GM23338 (cell line): ENCODE measurements at regions not wholly inside any gene's neighbourhood (a gene's known extent, or its start where the extent isn't known, plus 50 kb on each side); places are given as distances from the start of the nearest gene placed in this dataset.

Source experiments
- ATAC-seq: fragments of 200-7000 bp; cut with Tn5 transposase; 3 replicates; pipeline ENCODE4 v1.9.1; 2020
- DNase-seq: peaks from one replicate; pipeline ENCODE4 v3.0.0-alpha.2; 2015; ENCODE audit warnings: low spot score
- H2AFZ ChIP-seq: fragments of 200-600 bp; sonication (generic); 2 replicates; pipeline ENCODE4 v1.8.0; 2016; ENCODE audit warnings: antibody characterized with exemption, mild to moderate bottlenecking, moderate library complexity
- H3F3A ChIP-seq: fragments of 200-600 bp; sonication (generic); replicated peaks from 2 replicates; pipeline ENCODE4 v1.8.0; 2017; ENCODE audit warnings: antibody characterized with exemption, mixed run types, low read depth
- H3K27ac ChIP-seq: fragments of 200-600 bp; sonication (generic); 2 replicates; pipeline ENCODE4 v1.6.1; 2016; ENCODE audit warnings: low read depth
- H3K27me3 ChIP-seq: fragments of 200-600 bp; sonication (generic); 2 replicates; pipeline ENCODE4 v1.8.0; 2016; ENCODE audit warnings: mild to moderate bottlenecking, mixed run types, moderate library complexity; ENCODE audit not compliant: insufficient read depth
- H3K36me3 ChIP-seq: fragments of 200-600 bp; sonication (generic); 2 replicates; pipeline ENCODE4 v1.8.0; 2016; ENCODE audit warnings: mild to moderate bottlenecking; ENCODE audit not compliant: insufficient read depth
- H3K4me1 ChIP-seq: fragments of 200-600 bp; sonication (generic); 2 replicates; pipeline ENCODE4 v1.8.0; 2016; ENCODE audit warnings: mild to moderate bottlenecking, moderate library complexity; ENCODE audit not compliant: insufficient read depth
- H3K4me2 ChIP-seq: fragments of 200-600 bp; sonication (generic); 2 replicates; pipeline ENCODE4 v1.7.1; 2017; ENCODE audit warnings: mixed run types
- H3K4me3 ChIP-seq: fragments of 200-600 bp; sonication (generic); 2 replicates; pipeline ENCODE4 v1.6.1; 2016; ENCODE audit warnings: mixed run types
- H3K79me2 ChIP-seq: fragments of 200-600 bp; sonication (generic); replicated peaks from 2 replicates; pipeline ENCODE4 v1.8.0; 2017; ENCODE audit warnings: mild to moderate bottlenecking; ENCODE audit not compliant: insufficient read depth
- H3K9me2 ChIP-seq: fragments of 200-600 bp; sonication (generic); 2 replicates; pipeline ENCODE4 v1.8.0; 2017; ENCODE audit not compliant: insufficient read depth
- H4K20me1 ChIP-seq: fragments of 200-600 bp; sonication (generic); replicated peaks from 2 replicates; pipeline ENCODE4 v1.8.0; 2017; ENCODE audit warnings: mild to moderate bottlenecking; ENCODE audit not compliant: insufficient read depth
- H3K27ac Mint-ChIP-seq: 2 replicates; pipeline ENCODE4 v1.8.0; 2020; ENCODE audit warnings: inconsistent platforms, mild to moderate bottlenecking, moderate library complexity, mixed read lengths
- H3K27me3 Mint-ChIP-seq: 3 replicates; pipeline ENCODE4 v1.8.0; 2022; ENCODE audit warnings: low read depth, mild to moderate bottlenecking, moderate library complexity, mixed read lengths, inconsistent platforms; ENCODE audit not compliant: insufficient read depth, poor library complexity
- H3K36me3 Mint-ChIP-seq: 3 replicates; pipeline ENCODE4 v1.8.0; 2021; ENCODE audit warnings: low read depth, mild to moderate bottlenecking, inconsistent platforms, moderate library complexity, mixed read lengths
- H3K4me1 Mint-ChIP-seq: 3 replicates; pipeline ENCODE4 v1.8.0; 2020; ENCODE audit warnings: mild to moderate bottlenecking, inconsistent platforms, mixed read lengths
- H3K4me3 Mint-ChIP-seq: 3 replicates; pipeline ENCODE4 v1.8.0; 2021; ENCODE audit warnings: moderate library complexity, mild to moderate bottlenecking, inconsistent platforms, mixed read lengths
- H3K9me3 Mint-ChIP-seq: 3 replicates; pipeline ENCODE4 v1.8.0; 2020; ENCODE audit warnings: moderate library complexity, mild to moderate bottlenecking, inconsistent platforms, mixed read lengths
- CTCF ChIP-seq, 2 experiments: fragments of 200-600 bp in 1 of 2; sonication (generic) in 1 of 2; conservative IDR thresholded peaks; 2 replicates each; pipeline versions ENCODE4 v1.5.1 to v1.6.1; 2016 to 2017; ENCODE audit warnings: antibody characterized with exemption in 2 of 2, low read depth in 2 of 2, mild to moderate bottlenecking in 2 of 2, moderate library complexity in 1 of 2
- POLR2AphosphoS5 ChIP-seq: IDR thresholded peaks from 2 replicates; pipeline ENCODE4 v1.6.1; 2016; ENCODE audit warnings: antibody characterized with exemption, low read depth
- STAT1 ChIP-seq: IDR thresholded peaks from one replicate; pipeline ENCODE4 v1.6.1; 2016; ENCODE audit warnings: antibody characterized with exemption; ENCODE audit not compliant: unreplicated experiment
- ZNF114 ChIP-seq: fragments of 250-450 bp; sonication (Bioruptor Pico); IDR thresholded peaks from 2 replicates; pipeline ENCODE4 v1.5.0; 2020; ENCODE audit warnings: mild to moderate bottlenecking, moderate library complexity
- ZNF331 ChIP-seq: fragments of 250-450 bp; sonication (Bioruptor Pico); IDR thresholded peaks from 2 replicates; pipeline ENCODE4 v1.5.0; 2020; ENCODE audit warnings: low read depth, mild to moderate bottlenecking, moderate library complexity
- ZNF462 ChIP-seq: fragments of 250-450 bp; sonication (Bioruptor Pico); IDR thresholded peaks from 2 replicates; pipeline ENCODE4 v1.5.0; 2020; ENCODE audit warnings: mild to moderate bottlenecking, moderate library complexity
- TF ChIP-seq, protein P1 (sequence below): IDR thresholded peaks from one replicate; pipeline ENCODE4 v1.6.1; 2018; ENCODE audit warnings: antibody characterized with exemption; ENCODE audit not compliant: unreplicated experiment

DNA sequence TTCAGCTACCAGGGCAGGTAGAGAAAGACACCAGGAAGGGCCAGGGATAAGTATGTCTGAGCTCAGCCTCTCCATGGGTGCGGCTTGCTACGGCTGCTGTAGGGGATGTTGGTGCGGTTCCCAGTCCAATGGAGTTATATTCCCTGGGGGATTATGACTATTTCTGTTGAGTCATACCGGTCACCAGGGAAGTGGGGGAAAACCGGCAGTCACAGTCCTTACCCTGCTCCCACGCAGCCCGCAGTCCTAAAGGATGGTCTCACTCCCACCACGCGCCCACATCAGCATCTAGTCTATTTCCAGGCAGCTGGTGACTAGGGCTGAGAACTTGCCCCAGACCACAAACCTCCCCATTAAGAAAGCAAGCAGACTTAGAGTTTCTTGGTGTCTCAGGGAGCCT, 191.6 kb downstream of the VEGFC start:
- Mint-ChIP-seq H3K27me3 (no peaks in the 10 kb centered on the region), H3K27ac (no peak overlapping the region; the same call in 1 of the 2 replicates), H3K4me3 (no peak overlapping the region), H3K36me3 (no peaks in the 10 kb centered on the region), H3K9me3 (no peaks in the 10 kb centered on the region), H3K4me1 (no peaks in the 10 kb centered on the region)
- Histone ChIP-seq H3K27ac (no peak overlapping the region), H3K36me3 (no peaks in the 10 kb centered on the region), H3K79me2 (no peaks in the 10 kb centered on the region), H3K4me1 (no peaks in the 10 kb centered on the region), H3K4me2 (no peak overlapping the region), H3K9me2 (no peaks in the 10 kb centered on the region), H3K27me3 (no peaks in the 10 kb centered on the region), H3K4me3 (no peak overlapping the region), H2AFZ (no peak overlapping the region), H4K20me1 (no peaks in the 10 kb centered on the region), H3F3A (no peaks in the 10 kb centered on the region)
- ATAC-seq: no peak
- TF ChIP-seq ZNF114 (no peak), ZNF331 (CRISPR knock-in tag) (no peak), STAT1 (no peak), CTCF (conservative IDR thresholded peaks at IDR 0.05; ENCODE audit: low read depth in 2 of 2) (no peak)
- TF ChIP-seq, protein P1, sequence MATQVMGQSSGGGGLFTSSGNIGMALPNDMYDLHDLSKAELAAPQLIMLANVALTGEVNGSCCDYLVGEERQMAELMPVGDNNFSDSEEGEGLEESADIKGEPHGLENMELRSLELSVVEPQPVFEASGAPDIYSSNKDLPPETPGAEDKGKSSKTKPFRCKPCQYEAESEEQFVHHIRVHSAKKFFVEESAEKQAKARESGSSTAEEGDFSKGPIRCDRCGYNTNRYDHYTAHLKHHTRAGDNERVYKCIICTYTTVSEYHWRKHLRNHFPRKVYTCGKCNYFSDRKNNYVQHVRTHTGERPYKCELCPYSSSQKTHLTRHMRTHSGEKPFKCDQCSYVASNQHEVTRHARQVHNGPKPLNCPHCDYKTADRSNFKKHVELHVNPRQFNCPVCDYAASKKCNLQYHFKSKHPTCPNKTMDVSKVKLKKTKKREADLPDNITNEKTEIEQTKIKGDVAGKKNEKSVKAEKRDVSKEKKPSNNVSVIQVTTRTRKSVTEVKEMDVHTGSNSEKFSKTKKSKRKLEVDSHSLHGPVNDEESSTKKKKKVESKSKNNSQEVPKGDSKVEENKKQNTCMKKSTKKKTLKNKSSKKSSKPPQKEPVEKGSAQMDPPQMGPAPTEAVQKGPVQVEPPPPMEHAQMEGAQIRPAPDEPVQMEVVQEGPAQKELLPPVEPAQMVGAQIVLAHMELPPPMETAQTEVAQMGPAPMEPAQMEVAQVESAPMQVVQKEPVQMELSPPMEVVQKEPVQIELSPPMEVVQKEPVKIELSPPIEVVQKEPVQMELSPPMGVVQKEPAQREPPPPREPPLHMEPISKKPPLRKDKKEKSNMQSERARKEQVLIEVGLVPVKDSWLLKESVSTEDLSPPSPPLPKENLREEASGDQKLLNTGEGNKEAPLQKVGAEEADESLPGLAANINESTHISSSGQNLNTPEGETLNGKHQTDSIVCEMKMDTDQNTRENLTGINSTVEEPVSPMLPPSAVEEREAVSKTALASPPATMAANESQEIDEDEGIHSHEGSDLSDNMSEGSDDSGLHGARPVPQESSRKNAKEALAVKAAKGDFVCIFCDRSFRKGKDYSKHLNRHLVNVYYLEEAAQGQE: no peak
- DNase-seq: no peak

GRCh38 chr4:176607807-176608206, 184.9 kb downstream of the VEGFC start:
- no peaks in the 10 kb centered on the region for H3K27me3 Mint-ChIP-seq
- Histone ChIP-seq H3K27me3 (no peaks in the 10 kb centered on the region), H3K79me2 (no peaks in the 10 kb centered on the region), H3K9me2 (no peaks in the 10 kb centered on the region), H3K4me2 (no peak overlapping the region), H4K20me1 (no peaks in the 10 kb centered on the region), H2AFZ (0 out of 2 replicates have a peak overlapping the region, but pooled peaks have one; percentile 4), H3K4me1 (peaks cover 9% of the 10 kb centered on the region; the same call in 1 of the 2 replicates), H3K36me3 (no peaks in the 10 kb centered on the region), H3F3A (no peaks in the 10 kb centered on the region), H3K27ac (no peak overlapping the region), H3K4me3 (no peak overlapping the region)
- no peak for ATAC-seq
- peaks cover 10% of the 10 kb centered on the region for H3K4me1 Mint-ChIP-seq
- H3K9me3 Mint-ChIP-seq: no peaks in the 10 kb centered on the region
- no peak overlapping the region for H3K4me3 Mint-ChIP-seq
- DNase-seq: no peak
- no peaks in the 10 kb centered on the region for H3K36me3 Mint-ChIP-seq
- no peak overlapping the region for H3K27ac Mint-ChIP-seq
- TF ChIP-seq ZNF114 (no peak), ZNF462 (CRISPR knock-in tag) (no peak), POLR2AphosphoS5 (no peak)
